NCI-H1930 (cell line): ENCODE measurements at regions not wholly inside any gene's neighbourhood (a gene's known extent, or its start where the extent isn't known, plus 50 kb on each side); places are given as distances from the start of the nearest gene placed in this dataset.

Experiments used
- DNase-seq, 2 experiments: peaks; one replicate each; lab custom pipeline; 2025; lab: John Stamatoyannopoulos, UW

- DNase-seq, result no peak
Observed at GRCh38 chr2:23323917-23324680, 60.9 kb upstream of the KLHL29 start.

- DNase-seq, result no peak
Observed at GRCh38 chr2:23326330-23326729, 58.6 kb upstream of the KLHL29 start.

DNA sequence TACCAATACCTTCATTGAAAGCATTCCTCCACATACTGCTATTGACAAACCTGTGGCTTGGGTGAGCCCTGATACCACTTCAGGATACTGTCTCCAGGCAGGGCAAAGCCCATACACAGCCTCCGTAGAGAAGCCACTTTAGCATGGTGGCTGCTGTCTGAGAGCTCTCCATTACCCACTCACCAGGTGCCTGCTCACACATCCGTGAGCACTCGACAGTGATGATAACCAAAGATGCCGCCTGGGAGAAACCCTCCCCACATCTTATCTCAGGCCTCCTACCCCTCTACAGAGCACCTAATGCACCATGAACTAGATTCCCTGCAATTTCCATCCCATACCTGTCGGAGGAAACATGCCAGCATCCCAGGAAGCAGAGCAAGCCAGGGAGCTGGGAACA is 57.6 kb upstream of the KLHL29 start:
- DNase-seq, result no peak

GRCh38 chr2:23327887-23328286 is 57.1 kb upstream of the KLHL29 start:
- no peak for DNase-seq

DNA sequence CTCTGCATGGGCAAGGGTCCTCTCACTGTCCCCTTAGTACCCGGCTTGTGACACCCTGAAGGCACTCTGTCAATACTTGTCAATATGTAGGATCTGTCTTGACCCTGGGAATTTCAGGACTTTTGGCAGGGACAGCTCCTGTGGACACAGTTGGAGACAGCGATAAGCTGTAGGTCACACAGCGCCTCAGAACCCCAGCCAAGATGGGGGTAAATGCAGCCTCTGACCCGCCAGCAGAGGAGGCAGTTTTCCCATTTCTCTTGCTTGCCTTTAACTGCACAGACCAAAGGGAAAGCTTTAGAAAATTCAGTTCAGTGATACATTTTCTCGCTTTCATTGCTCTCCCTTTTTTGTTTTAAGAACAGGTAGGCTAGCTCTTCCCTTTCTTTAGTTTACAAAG is 54.8 kb upstream of the KLHL29 start:
- DNase-seq, result no peak
